NCI-H524 treated with DMSO at 0.1 percent for 48 hours (cell line): ENCODE measurements at regions not wholly inside any gene's neighbourhood (a gene's known extent, or its start where the extent isn't known, plus 50 kb on each side); places are given as distances from the start of the nearest gene placed in this dataset.

Source experiments
- DNase-seq: peaks from one replicate; lab custom pipeline; 2025; lab: John Stamatoyannopoulos, UW

DNA sequence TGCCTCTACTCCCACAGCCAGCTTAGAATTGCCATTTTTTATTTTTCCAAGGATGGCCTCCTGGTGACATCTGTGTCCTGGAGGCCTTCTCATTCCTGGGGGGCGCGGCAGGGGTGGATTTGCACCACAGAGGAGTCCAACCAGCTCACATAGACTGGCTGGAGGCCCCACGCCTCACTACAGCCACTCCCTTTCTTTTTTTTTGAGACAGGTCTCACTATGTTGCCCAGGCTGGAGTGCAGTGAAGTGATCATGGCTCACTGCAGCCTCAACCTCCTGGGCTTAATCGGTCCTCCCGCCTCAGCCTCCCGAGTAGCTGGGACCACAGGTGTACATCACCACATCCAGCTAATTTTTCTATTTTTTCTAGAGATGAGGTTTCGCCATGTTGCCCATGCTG, 57.6 kb upstream of the DOCK1 start:
- DNase-seq: no peak

DNA sequence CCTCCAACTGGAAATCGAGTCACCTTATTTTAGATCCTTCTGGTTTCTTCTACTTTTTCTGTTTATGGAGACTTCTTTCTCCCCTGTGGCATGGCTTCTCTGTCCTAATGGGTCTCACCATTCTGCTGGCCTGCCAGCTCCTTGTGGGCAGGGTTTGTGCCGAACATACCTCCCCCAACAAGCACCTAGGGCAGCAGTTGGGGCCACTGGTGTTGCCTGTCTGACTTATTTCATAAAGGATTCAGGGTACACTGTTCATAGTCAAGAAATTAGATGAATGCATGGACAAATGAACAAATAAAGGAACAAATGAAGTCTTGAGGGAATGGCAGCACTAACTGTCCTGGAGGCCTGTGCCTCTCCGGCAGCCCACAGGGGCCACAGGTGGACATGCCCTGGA, 55.6 kb upstream of the DOCK1 start:
- no peak for DNase-seq

GRCh38 chr10:126851414-126852108, 53.7 kb upstream of the DOCK1 start:
- DNase-seq: no peak

DNA sequence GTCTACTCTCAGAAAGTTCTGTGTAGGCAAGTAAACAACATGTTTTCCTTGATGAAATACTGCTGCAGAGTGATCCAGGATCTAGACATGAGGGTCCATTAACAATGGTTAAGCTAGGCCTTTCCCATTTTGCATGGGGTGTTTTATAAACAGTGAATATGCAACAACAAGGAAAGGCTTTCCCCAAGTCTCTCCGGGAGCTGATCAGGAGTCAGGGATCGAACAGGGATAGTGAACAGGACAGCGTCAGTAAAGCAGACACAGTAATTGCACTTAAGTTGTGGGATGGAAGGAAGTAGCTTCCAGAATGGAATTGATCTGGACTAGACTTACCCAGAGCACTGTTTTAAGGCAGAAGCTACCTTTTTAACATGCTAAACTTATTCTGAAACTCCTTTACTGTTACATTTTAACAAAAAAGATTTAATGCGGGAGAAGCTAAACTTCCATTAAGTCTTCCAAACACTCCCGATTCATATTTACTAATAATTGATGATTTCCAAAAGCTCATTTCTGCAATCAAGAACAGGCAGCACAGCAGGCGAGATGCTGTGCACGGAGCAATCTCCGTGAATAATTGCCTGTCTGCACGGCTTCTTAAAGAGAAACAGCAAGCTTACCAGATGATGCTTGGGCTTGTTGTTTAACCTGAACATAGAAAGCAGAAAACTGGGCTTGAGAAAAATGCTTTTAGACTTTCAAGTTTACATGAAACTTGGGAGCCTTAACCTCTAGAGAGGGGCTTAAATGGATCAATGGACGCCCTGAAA, 50.3 kb upstream of the DOCK1 start:
- no peak for DNase-seq
